Lower lobe of right lung (tissue), 2 donors: ENCODE measurements at regions not wholly inside any gene's neighbourhood (a gene's known extent, or its start where the extent isn't known, plus 50 kb on each side); places are given as distances from the start of the nearest gene placed in this dataset.

Experiments used
- ATAC-seq, 2 donors: fragments of 200-7000 bp; cut with Tn5 transposase; one replicate each; pipeline ENCODE4 v1.9.1; 2020 to 2022; ENCODE audit warnings: mild to moderate bottlenecking in 2 of 2, moderate library complexity in 2 of 2
- DNase-seq: peaks from one replicate; pipeline ENCODE4 v3.0.0-alpha.2; 2020
- H3K27ac ChIP-seq: fragments of 200-600 bp; one replicate; pipeline ENCODE4 v1.8.0; 2022
- H3K27me3 ChIP-seq: fragments of 200-600 bp; one replicate; pipeline ENCODE4 v1.8.0; 2022; ENCODE audit warnings: low read depth
- H3K36me3 ChIP-seq: fragments of 200-600 bp; one replicate; pipeline ENCODE4 v1.8.0; 2022; ENCODE audit warnings: mild to moderate bottlenecking
- H3K4me1 ChIP-seq: fragments of 200-600 bp; one replicate; pipeline ENCODE4 v1.8.0; 2022
- H3K4me3 ChIP-seq: fragments of 200-600 bp; one replicate; pipeline ENCODE4 v1.8.0; 2022; ENCODE audit warnings: mild to moderate bottlenecking
- H3K9me3 ChIP-seq: fragments of 200-600 bp; one replicate; pipeline ENCODE4 v1.8.0; 2022
- intact Hi-C: fragments of 100-400 bp; cut with DNase I; formaldehyde crosslinking; loops from one replicate; pipeline ENCODE4 v1.11.0; 2022
- TF ChIP-seq, protein P1 (sequence below): fragments of 200-600 bp; IDR thresholded peaks from one replicate; pipeline ENCODE4 v1.8.0; 2022; ENCODE audit warnings: antibody characterized with exemption, mild to moderate bottlenecking
- donor health status: DM: no; HTN: yes; CAD: no; lungs with severe emphysema.

- ATAC-seq (no peak), DNase-seq (no peak)
- Histone ChIP-seq H3K4me3 (no peak overlapping the region), H3K4me1 (no peaks in the 10 kb centered on the region), H3K9me3 (no peaks in the 10 kb centered on the region), H3K36me3 (no peaks in the 10 kb centered on the region), H3K27ac (no peak overlapping the region), H3K27me3 (no peaks in the 10 kb centered on the region)
- TF ChIP-seq, protein P1, sequence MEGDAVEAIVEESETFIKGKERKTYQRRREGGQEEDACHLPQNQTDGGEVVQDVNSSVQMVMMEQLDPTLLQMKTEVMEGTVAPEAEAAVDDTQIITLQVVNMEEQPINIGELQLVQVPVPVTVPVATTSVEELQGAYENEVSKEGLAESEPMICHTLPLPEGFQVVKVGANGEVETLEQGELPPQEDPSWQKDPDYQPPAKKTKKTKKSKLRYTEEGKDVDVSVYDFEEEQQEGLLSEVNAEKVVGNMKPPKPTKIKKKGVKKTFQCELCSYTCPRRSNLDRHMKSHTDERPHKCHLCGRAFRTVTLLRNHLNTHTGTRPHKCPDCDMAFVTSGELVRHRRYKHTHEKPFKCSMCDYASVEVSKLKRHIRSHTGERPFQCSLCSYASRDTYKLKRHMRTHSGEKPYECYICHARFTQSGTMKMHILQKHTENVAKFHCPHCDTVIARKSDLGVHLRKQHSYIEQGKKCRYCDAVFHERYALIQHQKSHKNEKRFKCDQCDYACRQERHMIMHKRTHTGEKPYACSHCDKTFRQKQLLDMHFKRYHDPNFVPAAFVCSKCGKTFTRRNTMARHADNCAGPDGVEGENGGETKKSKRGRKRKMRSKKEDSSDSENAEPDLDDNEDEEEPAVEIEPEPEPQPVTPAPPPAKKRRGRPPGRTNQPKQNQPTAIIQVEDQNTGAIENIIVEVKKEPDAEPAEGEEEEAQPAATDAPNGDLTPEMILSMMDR = no peak
- intact Hi-C loops = no loop called here
Observed at GRCh38 chr15:81548365-81549130, 174.5 kb upstream of the TMC3 start.

- H3K36me3 ChIP-seq = no peaks in the 10 kb centered on the region
- DNase-seq = no peak
- H3K4me1 ChIP-seq = no peaks in the 10 kb centered on the region
- H3K4me3 ChIP-seq = no peak overlapping the region
- H3K27ac ChIP-seq = no peak overlapping the region
- no peaks in the 10 kb centered on the region for H3K27me3 ChIP-seq
- no peaks in the 10 kb centered on the region for H3K9me3 ChIP-seq
- ATAC-seq = no peak
- intact Hi-C loops = no loop called here
- TF ChIP-seq, protein P1 = no peak
Observed at GRCh38 chr15:81547521-81548132, 173.6 kb upstream of the TMC3 start.

DNA sequence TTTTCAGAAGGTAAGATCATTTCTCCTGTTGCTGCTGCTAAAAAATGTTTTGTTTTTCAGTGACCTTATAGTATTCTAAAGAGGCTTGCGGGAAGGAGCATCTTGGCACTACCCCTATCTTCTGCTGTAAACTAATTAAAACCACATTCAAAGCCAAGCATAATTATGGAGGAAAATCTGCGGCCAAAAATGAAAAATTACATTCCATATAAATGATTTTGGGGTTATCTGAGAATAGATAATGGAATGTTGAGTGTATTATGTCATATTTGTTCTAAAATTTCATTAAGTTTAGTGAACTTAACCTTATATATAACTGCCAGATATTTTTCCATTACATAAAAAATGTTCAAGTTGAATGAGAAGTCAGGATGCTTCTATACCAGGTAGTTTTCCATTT, 170.4 kb upstream of the TMC3 start:
- no peak overlapping the region for H3K27ac ChIP-seq
- DNase-seq = no peak
- H3K4me1 ChIP-seq = no peaks in the 10 kb centered on the region
- H3K27me3 ChIP-seq = no peaks in the 10 kb centered on the region
- intact Hi-C loops = no loop called here
- no peaks in the 10 kb centered on the region for H3K9me3 ChIP-seq
- TF ChIP-seq, protein P1 = no peak
- no peak for ATAC-seq
- no peak overlapping the region for H3K4me3 ChIP-seq
- H3K36me3 ChIP-seq = no peaks in the 10 kb centered on the region

DNA sequence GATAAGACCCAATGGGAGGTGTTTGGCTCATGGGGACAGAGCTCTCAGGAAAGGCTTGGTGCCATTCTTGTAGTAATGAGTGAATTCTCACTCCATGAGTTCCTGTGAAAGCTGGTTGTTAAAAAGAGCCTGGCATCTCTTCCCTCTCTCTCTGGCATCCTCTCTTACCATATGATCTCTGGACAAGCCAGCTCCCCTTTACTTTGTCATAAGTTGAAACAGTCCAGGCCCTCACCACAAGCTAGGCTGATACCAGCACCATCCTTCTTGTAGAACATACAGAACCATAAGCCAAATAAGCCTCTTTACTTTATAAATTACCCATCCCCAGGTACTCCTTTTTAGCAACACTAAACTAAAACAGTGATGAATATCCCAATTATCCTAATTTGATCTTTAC, 166.9 kb upstream of the TMC3 start:
- no peak overlapping the region for H3K27ac ChIP-seq
- DNase-seq = no peak
- no peaks in the 10 kb centered on the region for H3K4me1 ChIP-seq
- H3K4me3 ChIP-seq = no peak overlapping the region
- no peaks in the 10 kb centered on the region for H3K36me3 ChIP-seq
- no peaks in the 10 kb centered on the region for H3K9me3 ChIP-seq
- ATAC-seq = no peak
- intact Hi-C loops = no loop called here
- H3K27me3 ChIP-seq = no peaks in the 10 kb centered on the region
- TF ChIP-seq, protein P1 = no peak

GRCh38 chr15:81536356-81536755, 162.3 kb upstream of the TMC3 start:
- Histone ChIP-seq H3K9me3 (no peaks in the 10 kb centered on the region), H3K36me3 (no peaks in the 10 kb centered on the region), H3K4me3 (no peak overlapping the region), H3K4me1 (no peaks in the 10 kb centered on the region), H3K27me3 (no peaks in the 10 kb centered on the region), H3K27ac (no peak overlapping the region)
- DNase-seq (no peak), ATAC-seq (no peak)
- intact Hi-C loops = no loop called here
- TF ChIP-seq, protein P1 = no peak
